Brain pericyte (primary cell): ENCODE measurements at regions not wholly inside any gene's neighbourhood (a gene's known extent, or its start where the extent isn't known, plus 50 kb on each side); places are given as distances from the start of the nearest gene placed in this dataset.

ENCODE experiments used
- DNase-seq: peaks from one replicate; pipeline ENCODE4 v3.0.0-alpha.2; 2012; ENCODE audit warnings: low read depth, low spot score

DNA sequence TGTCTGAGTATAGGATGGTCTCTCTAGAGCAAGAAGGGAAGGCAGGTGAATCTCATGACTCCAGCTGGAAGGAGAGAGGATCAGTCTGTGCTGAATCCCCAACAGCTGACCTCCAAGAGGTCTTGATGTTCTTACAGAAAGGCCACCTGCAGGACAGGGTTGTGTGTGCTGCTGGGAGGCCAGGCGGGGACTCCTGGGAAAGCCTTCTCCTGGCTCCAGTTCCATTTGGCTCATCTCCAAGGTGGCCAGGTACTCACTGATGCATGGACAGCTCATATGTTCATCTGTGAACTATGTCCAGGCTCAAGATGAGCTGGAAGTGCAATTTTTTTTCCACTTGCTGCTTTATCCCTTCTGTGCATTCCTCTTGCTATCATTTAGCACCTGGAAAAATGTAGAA is 730.2 kb upstream of the RBFOX1 start:
- DNase-seq = no peak

DNA sequence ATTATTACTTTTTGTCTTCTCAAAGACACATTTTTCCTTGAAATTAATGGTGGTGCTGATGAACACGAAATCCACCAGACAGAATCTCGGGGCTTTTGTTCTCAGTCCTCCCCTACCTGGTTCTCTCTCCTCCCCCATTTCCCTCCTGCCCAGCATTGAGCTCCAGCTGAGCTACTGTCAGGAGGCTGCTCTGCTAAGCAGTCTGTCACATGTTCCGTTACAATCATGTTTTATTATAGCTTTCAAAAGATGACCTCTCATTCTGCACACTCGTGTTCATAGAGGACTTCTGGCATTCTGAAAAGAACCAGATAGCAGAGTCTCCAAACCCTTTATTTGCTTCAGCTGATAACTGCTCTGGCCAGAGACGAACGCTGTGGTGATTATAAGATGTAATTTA is 732.5 kb upstream of the RBFOX1 start:
- no peak for DNase-seq

DNA sequence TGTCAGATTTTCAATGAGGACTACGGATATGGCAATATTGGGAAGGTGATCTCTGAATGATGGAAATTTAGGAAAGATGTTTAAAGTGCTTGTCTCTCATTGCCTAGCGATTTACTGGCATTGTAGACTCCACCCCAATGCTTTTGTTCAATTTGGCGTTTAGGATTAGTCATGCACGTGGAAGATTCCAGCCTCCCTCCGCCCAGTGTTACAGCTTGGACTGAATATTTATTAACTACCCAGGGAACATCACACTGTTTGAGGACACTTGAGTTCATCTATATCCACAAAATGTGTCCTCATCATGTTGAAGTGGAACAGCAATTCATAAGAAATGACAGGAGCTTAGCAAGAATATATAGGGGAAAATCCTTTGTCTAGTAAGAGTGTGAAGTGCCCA is 738.8 kb upstream of the RBFOX1 start:
- DNase-seq = no peak

DNA sequence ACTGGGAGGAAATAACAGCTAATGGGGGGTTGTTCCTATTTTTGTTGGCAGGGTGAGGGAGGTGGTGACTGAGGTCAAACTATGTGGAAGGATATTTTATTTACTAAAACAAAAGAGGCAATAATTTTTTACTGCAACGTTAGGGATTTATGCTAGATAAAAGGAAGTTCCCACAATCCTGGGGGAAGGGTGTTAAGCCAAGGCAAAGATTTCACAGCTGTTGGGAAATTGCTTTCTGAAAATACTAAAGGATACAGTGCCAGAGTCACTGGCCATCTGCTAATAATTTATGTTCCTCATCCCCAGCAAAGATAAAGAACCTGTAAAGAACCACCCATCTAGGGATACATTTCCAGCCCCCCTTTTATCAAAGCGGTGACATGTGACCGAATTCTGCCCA is 756.0 kb upstream of the RBFOX1 start:
- DNase-seq = no peak

DNA sequence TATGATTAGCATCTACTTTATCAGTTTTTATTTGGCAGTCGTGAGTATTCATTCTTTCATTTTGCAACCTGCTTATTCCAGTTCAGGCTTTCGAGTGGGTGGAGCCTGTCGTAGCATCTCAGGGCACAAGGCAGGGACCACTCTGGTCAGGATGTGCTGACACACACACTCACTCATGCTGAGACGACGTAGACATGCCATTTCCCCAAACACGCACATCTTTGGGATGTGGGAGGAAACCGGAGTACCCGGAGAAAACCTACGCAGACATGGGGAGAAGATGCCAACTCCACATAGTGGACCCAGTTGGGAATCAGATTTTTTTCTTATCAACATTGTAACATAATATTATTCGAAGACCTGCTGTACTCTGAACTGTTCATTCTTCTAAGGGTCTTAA is 756.5 kb upstream of the RBFOX1 start:
- DNase-seq = no peak

DNA sequence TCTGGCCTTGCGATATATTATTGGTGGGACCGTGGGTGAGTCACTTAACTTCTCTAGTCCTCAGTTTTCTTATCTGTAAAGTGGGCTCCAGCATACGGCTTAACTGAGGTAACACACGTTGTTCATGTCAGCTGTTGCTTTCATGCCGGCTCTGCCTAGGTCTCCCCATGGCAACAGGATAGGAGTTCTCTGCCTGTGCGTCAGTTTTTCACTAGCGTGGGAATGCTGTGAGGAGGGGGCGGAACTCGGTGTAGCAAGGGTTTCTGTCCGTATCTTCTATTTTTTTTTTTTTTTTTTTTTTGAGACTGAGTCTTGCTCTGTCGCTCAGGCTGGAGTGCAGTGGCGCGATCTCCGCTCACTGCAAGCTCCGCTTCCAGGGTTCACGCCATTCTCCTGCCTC is 758.5 kb upstream of the RBFOX1 start:
- no peak for DNase-seq

DNA sequence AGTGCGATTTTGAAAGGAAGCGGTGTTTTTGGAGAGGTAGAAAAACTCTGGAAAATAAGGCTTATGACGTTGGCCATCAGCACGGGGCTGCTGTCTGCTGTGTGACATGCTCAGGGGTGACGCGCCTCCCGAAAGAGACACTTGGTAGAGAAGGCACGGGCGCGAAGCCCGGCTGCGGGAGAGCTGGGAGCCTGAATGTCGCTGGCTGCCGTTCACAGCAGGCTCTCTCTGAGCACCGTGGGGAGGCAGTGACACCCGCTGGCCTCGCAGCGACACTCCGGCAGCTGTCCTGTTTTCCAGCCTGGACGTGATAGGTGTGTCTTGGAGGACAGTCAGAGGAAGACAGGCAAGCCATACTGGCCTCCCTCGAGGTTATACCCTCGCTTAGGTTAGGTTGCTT is 759.1 kb upstream of the RBFOX1 start:
- no peak for DNase-seq

DNA sequence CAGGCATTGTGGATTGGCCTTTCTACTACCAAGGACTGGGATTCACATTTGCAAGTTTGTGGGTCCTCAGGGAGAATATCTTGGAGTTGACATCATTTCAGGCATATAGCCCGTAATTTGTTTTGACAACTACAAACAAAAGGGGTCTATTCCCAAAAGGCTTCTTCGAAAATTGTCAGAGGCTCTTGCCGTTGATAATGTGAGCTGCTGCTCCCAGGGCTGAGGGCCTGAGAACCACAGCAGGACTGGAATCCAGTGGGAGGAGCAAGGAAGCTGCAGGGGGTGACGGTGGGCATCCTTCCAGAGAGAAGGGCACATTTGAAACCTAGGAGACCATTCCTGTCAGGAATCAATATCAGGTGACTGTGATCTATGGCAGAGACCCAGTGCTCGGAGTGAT is 761.6 kb upstream of the RBFOX1 start:
- no peak for DNase-seq

DNA sequence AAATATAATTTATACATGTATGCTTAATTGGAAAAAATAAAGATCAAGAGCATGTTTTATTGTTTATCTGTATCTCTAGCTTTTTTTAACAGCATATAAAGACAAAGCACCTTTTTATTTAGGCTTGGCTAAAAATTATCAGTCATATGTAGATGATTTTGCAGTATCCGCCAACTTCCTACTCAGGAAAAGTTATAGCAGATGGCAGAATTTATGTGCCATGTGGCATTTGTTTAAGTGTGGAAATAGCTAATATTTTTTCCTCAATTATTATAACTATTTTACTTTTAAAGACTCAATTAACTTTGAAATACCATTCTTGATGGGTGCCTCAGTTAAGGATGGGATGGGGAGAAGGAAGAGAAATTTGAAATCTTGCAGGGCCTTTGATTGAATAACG is 762.1 kb upstream of the RBFOX1 start:
- no peak for DNase-seq

DNA sequence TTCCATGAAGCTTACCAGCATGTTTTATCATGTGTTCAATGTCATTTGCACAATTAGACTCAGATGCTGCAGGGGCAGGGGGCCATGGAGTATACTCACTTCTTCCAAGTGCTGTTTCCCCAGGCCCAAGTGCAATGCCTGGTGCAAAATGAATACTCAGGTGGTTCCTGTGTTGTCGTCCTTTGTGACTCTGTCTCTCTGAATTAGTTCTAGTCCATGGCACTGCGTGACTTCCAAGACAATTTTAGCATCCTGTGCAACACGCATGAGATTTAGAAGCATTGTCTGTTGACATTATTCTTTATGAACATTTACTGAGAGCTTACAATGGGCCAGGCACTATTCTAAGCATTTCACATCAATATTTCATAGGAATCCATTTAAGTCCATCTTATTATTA is 769.7 kb upstream of the RBFOX1 start:
- no peak for DNase-seq

DNA sequence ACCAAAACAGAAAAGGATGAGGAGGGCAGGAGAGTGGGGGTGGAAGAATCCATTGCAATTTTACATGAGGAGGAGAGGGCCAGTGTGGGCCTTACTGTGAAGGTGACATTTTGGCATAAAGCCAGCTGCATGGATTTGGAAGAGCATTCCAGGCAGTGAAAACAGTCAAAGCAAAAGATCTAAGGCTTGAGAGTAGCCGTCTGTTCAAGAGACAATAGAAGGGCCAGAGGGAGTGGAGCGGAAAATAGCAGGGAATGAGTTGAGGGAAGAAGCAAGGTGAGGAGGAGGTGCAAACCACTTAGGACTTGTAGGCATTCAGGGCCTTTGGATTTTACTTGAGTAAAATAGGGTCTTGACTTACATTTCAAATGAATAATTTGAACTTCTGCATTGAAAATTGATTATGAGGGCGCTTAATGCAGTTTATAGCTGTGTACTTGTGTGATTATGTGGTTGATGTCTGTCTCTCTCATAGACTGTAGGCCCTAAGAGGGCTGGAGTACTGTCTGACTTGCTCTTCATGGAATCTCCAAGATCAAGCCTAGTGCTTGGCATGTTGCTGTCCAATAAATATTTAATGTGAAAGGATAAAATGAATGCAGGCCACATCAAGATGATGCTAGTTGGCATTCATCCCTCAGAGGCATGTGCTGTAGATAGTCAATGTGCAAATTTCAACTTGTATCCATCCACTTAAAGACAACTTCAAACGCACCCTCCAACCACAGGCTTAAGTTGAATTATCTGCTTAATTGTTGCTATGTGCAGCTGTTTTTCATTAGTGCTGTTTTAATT is 772.1 kb upstream of the RBFOX1 start:
- no peak for DNase-seq

DNA sequence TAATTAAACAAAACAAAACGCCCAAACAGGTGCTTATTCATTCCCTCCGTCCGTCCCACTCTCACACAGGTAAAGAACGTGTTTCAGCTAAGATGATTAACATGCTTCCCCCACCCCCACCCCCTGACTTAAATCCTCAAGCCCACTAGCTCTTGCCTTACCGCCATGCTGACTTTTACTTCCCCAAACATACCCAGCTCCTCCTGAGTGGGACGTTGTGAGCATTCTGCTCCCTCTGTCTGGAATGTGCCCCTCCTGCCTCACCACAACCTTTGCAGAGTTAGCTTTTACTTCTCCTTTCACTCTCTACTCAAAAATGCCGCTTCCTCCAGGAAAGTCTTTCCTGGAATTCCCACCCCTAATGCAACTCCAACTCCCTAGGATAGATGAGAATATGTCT is 774.0 kb upstream of the RBFOX1 start:
- no peak for DNase-seq

DNA sequence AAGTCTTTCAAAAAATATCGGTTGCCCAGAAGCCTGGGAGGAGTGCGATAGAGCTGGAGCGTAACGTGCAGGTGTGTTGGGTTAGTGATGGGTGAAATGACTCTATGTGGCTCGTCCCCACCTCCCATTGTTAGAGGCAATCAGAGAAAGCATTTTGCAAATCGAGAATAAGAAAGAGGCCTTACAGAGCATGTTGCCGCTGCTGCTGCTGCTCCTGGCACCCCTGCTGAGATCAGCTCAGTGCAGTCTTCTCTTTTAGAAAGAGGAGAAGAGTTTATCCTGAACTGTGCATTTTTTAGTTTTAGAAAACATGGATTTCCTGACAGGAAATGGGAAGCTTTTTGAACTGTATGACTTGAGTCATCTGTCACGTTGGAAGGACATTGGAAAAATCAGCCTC is 774.5 kb upstream of the RBFOX1 start:
- DNase-seq = no peak

DNA sequence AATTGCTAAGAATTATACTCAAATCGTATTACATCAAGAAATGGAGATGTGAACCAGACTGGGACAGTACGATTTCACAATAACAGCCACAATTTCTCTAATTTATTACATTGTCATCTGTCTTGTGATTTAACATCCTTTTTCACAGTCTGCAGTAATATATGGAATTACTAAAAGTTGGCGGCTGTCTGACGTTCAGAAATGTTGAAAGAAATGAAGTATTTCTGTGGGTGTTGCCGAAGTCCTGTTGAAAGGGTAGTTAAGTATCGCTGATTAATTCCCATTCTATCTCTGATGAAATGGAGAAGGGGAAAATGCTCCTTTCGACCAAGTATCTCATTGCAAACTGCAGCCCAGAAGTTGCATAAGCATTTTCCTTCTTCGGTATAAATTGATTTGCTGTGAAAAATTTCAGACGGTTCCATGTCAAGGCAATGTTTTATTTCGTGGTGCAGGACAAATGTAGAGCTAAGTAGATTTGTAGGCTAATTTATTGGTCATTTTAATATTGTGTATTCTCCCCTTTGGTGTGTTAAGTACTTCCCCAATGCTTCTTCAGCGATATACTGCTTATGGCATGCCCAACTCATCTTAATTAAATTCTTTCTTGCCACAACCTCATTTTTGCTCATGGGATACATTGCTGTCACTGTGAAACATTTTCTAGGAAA is 775.2 kb upstream of the RBFOX1 start:
- DNase-seq = no peak

DNA sequence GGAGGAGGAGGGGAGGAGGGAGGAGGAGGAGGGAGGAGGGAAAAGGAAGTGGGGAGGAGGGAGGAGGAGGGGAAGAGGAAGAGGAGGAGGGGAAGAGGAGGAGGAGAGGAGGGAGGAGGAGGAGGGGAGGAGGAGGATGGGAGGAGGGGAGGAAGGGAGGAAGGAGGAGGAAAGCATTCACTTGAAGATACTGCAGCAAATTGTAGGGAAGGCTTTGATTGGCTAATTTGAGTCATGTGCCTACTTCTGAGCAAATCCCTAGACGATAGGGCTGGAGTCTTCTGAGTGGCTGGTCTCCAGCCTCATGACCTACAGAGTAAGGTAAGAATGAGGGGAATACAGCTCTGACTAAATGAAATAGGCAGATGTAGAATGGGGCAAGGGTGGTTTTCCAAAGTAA is 783.2 kb upstream of the RBFOX1 start:
- DNase-seq = no peak

DNA sequence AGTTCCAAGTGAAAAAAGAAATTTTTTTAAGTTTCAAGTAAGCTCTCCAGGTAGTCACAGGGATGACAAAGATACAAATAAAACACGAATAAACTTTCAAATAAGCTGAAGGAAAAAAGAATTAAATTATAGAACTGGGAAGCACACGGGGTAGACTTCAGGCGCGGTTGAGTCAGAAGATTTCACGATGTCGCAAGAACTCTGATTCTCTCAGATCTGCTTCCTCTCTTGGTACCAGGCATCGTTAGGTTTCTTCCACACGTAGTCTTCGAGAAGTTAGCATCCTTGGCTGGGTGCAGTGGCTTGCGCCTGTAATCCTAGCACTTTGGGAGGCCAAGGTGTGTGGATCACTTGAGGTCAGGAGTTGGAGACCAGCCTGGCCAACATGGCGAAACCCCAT is 784.1 kb upstream of the RBFOX1 start:
- no peak for DNase-seq

DNA sequence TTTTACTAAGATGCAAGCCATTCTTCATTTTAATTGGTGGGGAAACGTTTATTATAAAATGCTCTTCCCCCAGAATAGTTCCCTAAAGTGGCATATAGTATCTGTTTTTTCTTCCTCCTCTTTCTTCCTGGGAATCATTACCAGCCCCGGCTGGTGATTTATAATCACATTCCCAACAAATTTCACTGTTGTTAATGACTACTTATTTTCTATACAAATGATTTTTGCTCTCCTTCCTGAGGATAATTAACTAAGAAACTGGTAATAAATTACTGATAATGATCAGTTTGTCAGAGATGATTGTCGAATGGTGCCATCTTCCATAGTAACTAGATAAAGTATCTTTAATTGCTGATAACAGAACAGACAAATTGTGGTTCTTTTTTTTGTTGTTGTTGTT is 785.5 kb upstream of the RBFOX1 start:
- DNase-seq = no peak

DNA sequence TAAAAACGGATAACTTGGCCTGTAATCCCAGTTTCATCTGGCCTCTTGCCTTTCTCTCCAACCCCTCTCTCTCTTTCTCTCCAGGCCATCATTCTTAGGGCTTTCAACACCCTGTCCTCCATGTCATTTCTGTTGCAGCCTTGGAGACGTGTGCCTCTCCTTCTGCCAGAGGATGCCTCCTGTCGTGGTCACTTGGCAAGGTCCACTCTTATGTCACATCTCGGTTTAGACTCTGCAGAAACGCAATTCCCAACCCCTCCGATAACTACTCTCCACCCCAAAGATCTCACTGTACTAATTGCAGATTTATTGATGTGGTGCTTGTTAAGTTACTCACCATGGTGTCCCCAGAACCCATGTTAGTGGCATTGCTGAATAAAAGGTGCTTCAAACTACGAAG is 787.3 kb upstream of the RBFOX1 start:
- no peak for DNase-seq

DNA sequence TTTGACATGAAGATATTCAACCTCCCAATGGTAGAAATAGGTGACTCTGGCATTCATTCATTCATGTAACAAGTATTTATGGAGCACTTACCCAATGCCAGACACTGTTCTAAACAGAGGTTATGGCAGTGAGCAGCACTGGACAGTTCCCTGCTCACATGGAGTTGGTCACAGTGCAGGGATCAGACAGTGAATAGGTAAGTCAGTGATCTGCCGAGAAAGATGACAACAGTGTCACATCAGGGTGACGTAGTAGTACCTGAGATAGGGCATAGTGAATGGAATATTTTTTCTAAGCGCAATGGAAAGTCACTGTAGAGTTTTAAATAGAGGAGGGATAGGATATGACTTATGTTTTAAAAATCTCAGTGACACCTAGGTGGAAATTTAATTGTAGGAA is 791.4 kb upstream of the RBFOX1 start:
- DNase-seq = no peak

DNA sequence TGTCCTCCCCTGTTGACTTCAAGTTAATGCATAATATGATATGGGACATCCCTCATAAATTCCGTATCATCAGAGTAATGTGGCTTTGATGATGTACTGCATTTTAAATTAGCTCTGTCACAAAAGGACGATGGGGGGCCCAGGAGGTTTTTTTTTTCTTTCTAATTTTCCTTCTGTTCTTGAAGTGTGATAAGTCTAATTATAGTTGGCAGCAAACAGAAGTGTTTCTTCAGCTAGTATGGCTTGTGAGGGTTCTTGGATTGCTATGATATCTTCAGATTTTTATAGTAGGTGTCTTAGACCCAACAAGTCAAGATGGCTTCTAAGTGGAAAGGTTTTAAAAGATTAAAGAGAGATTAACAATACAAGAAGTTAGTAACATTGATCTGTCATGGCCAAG is 796.2 kb upstream of the RBFOX1 start:
- no peak for DNase-seq

DNA sequence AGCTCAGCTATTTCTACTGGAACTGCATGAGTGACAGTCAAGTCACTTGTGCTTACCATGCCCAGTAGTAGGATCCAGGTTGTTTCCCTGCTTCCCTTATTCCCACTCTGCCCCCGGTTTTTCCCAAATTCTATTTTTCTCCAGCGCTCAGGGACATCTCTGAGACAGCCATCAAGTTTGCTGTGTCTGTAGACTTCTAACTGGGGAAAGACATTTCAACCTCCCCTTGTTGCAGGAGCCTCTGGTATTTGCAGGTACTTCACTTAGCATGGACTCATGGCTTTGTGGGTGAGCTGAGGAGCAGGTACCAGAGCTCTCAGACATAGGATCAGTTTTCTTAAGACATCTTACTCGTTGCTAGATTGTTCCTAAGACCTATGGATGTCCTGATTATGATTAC is 801.6 kb upstream of the RBFOX1 start:
- DNase-seq = no peak

DNA sequence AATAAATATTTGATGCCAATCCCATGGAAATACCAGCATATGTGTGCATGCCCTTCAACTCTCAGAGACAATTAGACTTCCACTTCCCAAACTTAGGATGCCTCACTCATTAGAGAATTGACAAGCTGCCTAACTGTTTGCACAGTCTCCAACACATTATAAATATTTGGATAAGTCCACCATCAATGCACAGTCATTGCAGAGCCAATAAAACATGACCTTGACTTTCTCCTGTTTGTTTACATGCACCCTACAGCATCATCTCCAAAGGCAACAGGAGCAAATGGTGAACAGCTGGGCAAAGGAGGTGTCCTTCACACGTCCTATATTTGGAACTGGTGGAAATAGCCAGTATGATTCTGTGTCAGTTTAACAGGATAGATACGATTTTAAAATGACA is 804.4 kb upstream of the RBFOX1 start:
- no peak for DNase-seq

DNA sequence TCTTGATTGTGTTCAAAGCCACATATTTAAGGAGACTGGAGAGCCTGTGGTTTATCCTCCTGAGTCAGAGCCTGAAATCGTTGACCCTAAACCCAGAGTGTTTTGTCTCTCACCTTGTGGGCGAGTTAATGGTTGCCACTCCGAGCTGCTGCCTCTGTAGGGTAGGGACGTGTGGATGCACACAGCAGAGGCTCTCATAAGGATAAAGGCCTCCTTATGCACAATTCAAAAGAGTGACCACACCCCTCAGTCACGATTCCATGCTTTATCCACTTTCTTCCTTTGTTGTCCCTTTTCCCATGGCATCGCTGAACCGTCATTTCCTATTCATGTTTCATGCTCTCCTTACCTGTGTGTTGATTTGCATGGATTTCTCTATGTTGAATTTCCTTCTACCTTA is 805.0 kb upstream of the RBFOX1 start:
- DNase-seq = no peak

DNA sequence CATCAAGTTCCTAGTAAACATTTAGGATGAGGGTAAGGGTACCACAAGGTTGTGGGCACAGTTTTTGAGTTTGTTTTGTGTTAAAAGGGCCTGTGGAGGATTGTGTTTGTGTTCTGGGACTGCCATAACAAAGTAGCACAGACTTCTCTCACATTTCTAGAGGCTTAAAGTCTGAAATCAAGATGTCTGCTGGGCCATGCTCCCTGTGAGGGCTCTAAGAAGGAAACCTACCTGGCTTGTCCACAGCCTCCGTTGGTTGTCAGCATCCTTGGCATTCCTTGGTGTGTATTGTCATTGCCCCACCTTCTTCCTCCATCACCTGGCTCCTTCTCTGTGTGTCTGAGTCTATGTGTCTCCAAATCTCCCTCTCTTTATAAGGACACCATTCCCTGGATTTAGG is 808.1 kb upstream of the RBFOX1 start:
- DNase-seq = no peak
